Central memory CD8-positive, alpha-beta T cell (primary cell): ENCODE measurements at regions not wholly inside any gene's neighbourhood (a gene's known extent, or its start where the extent isn't known, plus 50 kb on each side); places are given as distances from the start of the nearest gene placed in this dataset.

Source experiments
- ATAC-seq: fragments of 150-1000 bp; cut with Tn5 transposase; replicated peaks from 2 replicates; pipeline ENCODE4 v1.10.0; 2022; ENCODE audit warnings: mild to moderate bottlenecking, moderate FRiP score, moderate number of reproducible peaks; ENCODE audit not compliant: poor library complexity, severe bottlenecking; ENCODE audit errors: extremely low read depth
- DNase-seq, 2 donors: peaks; one replicate each; pipeline ENCODE4 v3.0.0; 2021; ENCODE audit warnings: low spot score in 2 of 2
- H3K27ac Mint-ChIP-seq: one replicate; pipeline ENCODE4 v1.8.0; 2022; ENCODE audit warnings: low read depth, mild to moderate bottlenecking, moderate library complexity, mixed read lengths
- H3K27me3 Mint-ChIP-seq: one replicate; pipeline ENCODE4 v1.8.0; 2022; ENCODE audit warnings: mixed read lengths
- H3K36me3 Mint-ChIP-seq: one replicate; pipeline ENCODE4 v1.8.0; 2022; ENCODE audit warnings: mild to moderate bottlenecking, moderate library complexity, mixed read lengths; ENCODE audit not compliant: insufficient read depth
- H3K4me1 Mint-ChIP-seq: one replicate; pipeline ENCODE4 v1.8.0; 2022; ENCODE audit warnings: mixed read lengths
- H3K4me3 Mint-ChIP-seq: one replicate; pipeline ENCODE4 v1.8.0; 2022; ENCODE audit warnings: mild to moderate bottlenecking, moderate library complexity, mixed read lengths
- H3K9me3 Mint-ChIP-seq: one replicate; pipeline ENCODE4 v1.8.0; 2022; ENCODE audit warnings: mixed read lengths

DNA sequence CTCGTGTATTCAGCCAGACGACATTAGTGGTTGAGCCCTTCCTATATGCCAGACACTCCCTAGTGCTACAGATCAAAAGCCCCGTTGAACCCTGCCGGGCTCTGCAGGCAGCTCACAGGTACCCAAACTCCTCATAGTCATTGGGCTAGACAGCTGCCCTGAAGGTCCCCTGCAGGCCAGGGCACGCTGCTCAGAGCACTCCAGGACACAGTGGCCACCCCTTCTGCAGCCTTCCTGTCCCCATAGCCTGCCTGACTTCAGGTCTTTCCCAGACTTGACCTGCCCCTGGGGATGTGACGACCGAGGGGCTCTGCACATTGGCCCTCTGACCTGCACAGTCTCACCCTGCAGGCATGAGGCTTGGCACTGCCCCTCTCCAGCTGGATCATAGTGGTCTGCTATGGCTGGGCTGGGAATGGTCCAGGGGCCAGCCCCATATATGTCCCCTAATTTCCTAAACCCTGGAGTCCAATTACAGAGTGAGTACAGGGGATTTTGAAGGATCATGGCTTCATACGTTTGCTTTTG is 64.2 kb upstream of the UBAC2 start:
- Mint-ChIP-seq H3K36me3 (no peaks in the 10 kb centered on the region), H3K27ac (no peak overlapping the region), H3K9me3 (no peaks in the 10 kb centered on the region), H3K4me1 (no peaks in the 10 kb centered on the region), H3K4me3 (no peak overlapping the region), H3K27me3 (no peaks in the 10 kb centered on the region)
- no peak for DNase-seq
- no peak for ATAC-seq

DNA sequence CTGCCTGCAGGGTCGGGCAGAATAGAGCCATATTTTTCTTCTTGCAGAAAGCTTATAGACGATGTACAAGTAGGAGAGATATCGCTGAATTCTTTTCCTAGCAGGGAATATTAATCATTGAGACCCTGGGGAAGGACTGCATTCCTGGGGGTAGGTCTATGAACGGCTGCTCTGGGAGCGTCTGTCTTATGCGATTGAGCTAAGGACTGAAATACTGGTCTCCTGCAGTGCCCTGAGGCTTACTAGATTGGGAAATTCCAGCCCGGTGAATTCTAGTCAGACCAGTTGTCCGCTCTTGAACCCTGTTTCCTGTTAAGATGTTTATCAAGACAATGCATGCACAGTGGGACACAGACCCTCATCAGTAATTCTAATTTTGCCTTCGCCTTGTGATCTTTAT is 59.8 kb upstream of the UBAC2 start:
- Mint-ChIP-seq H3K36me3 (peaks cover 1% of the 10 kb centered on the region), H3K9me3 (no peaks in the 10 kb centered on the region), H3K4me3 (no peak overlapping the region), H3K27ac (no peak overlapping the region), H3K27me3 (no peaks in the 10 kb centered on the region), H3K4me1 (no peaks in the 10 kb centered on the region)
- DNase-seq (no peak), ATAC-seq (no peak)

DNA sequence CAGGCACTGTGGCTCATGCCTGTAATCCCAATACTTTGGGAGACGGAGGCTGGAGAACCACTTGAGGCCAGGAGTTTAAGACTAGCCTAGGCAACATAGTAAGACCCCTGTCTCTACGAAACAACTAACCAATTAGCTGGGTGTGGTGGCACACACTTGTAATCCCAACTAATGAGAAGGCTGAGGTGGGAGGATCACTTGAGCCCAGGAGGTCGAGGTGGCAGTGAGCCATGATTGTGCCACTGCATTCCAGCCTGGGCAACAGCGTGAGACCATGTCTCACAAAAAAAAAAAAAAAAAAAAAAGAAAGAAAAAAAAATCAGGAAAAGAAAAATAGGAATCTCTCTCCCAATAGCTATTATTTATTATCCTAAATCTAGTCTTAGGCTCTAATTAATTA is 56.8 kb upstream of the UBAC2 start:
- H3K27me3 Mint-ChIP-seq, result no peaks in the 10 kb centered on the region
- H3K9me3 Mint-ChIP-seq, result no peaks in the 10 kb centered on the region
- no peaks in the 10 kb centered on the region for H3K4me1 Mint-ChIP-seq
- no peak overlapping the region for H3K27ac Mint-ChIP-seq
- DNase-seq, result no peak
- peaks cover 1% of the 10 kb centered on the region for H3K36me3 Mint-ChIP-seq
- no peak overlapping the region for H3K4me3 Mint-ChIP-seq
- no peak for ATAC-seq

DNA sequence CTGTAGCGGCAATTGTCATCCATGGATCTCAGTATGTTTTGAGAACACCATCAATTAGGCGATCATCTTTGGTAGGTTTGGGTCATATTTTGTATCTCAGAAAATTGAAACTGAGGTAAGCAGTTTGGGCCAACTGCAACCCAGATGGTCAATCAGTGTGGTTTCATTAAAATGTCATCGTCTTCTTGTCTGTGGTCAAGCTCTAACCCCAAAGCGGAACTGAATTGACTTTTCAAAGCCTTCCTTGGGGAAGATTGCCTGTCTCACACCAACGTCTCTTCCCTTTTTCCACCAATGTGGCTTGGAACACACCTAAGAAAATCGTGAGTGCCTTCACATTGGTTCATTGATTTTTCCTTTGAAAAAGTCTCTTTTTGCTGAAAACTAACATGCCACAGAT is 56.3 kb upstream of the UBAC2 start:
- Mint-ChIP-seq H3K4me3 (no peak overlapping the region), H3K27ac (no peak overlapping the region), H3K9me3 (no peaks in the 10 kb centered on the region), H3K27me3 (no peaks in the 10 kb centered on the region), H3K36me3 (peaks cover 1% of the 10 kb centered on the region), H3K4me1 (no peaks in the 10 kb centered on the region)
- DNase-seq, result no peak
- no peak for ATAC-seq

DNA sequence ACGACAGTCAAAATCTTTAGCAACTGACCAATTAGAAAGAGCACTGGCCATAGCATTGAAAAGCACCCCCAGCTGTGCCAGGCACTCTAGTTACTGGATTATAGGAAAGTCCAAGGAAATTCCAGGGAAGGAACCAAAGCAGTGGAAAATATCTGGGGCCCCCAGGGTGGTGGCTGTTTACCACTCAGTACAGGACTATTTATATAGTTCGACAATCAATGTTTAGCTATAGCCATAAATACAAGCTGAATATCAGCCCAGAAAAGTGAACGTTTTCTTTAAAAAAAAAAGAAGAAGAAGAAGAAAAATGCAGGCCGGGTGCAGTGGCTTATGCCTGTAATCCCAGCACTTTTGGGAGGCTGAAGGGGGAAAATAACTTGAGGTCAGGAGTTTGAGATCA is 55.2 kb upstream of the UBAC2 start:
- Mint-ChIP-seq H3K4me1 (no peaks in the 10 kb centered on the region), H3K36me3 (peaks cover 1% of the 10 kb centered on the region), H3K27me3 (no peaks in the 10 kb centered on the region), H3K4me3 (no peak overlapping the region), H3K9me3 (no peaks in the 10 kb centered on the region), H3K27ac (no peak overlapping the region)
- DNase-seq (no peak), ATAC-seq (no peak)

DNA sequence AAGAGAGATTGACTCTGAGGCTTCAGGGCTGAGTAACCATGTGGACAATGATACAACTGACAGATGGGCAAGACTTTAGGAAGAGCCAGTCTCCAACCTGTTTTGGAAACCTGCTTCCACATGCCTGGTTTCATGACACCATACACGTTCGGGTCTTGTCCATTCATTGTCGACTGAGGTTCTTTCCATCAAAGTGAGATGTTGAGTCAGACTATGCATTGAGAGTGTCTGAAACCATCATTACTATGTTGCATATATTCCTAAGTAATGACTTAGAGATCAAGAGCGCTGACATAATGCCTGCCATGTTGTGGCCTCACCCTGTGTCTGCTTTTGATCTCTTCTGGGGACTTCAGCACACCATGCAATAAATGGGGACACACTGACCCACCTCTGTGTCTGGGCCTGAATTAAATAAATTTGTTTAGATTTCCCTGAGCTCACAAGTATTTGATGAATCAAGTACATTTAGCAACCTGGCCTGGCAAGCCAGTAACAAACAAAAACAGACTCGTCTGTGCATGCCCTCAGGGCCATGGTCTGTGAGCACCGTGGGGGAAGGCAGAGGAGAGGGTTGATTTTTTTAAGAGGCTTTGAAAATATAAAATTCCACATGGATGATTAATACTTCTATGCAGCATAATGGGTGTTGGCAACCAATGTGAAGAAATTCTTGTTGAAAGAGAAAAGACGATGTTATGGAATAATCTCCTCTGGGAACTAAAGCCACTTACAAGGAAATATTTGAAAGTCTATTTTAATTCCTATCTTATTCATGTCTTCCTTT is 49.9 kb upstream of the UBAC2 start:
- H3K4me3 Mint-ChIP-seq, result no peak overlapping the region
- DNase-seq, result no peak
- H3K27me3 Mint-ChIP-seq, result no peaks in the 10 kb centered on the region
- H3K27ac Mint-ChIP-seq, result no peak overlapping the region
- no peaks in the 10 kb centered on the region for H3K4me1 Mint-ChIP-seq
- ATAC-seq, result no peak
- H3K9me3 Mint-ChIP-seq, result no peaks in the 10 kb centered on the region
- H3K36me3 Mint-ChIP-seq, result no peaks in the 10 kb centered on the region
